Gastroesophageal sphincter (tissue), 4 donors: ENCODE measurements at regions not wholly inside any gene's neighbourhood (a gene's known extent, or its start where the extent isn't known, plus 50 kb on each side); places are given as distances from the start of the nearest gene placed in this dataset.

Source experiments
- ATAC-seq: fragments of 150-250 bp; one replicate; pipeline ENCODE4 v1.9.1; 2016; ENCODE audit warnings: mild to moderate bottlenecking, moderate library complexity
- H3K27ac ChIP-seq, 4 donors: fragments of 200-600 bp; sonication (generic) in 3 of 4; 1 replicate in 3 of 4; 2 replicates in 1 of 4; pipeline ENCODE4 v1.5.1; 2016 to 2019
- H3K27me3 ChIP-seq: fragments of 200-600 bp; sonication (generic); one replicate; pipeline ENCODE4 v1.5.1; 2019
- H3K36me3 ChIP-seq, 2 donors: fragments of 200-600 bp; sonication (generic); one replicate each; pipeline ENCODE4 v1.5.1; 2019; ENCODE audit warnings: control low read depth in 1 of 2
- H3K4me1 ChIP-seq, 3 donors: fragments of 200-600 bp; sonication (generic); 1 replicate in 2 of 3; 2 replicates in 1 of 3; pipeline ENCODE4 v1.5.1; 2016 to 2019; ENCODE audit warnings: control low read depth in 2 of 3
- H3K4me3 ChIP-seq, 2 donors: fragments of 200-600 bp; sonication (generic); one replicate each; pipeline ENCODE4 v1.5.1; 2019; ENCODE audit warnings: mild to moderate bottlenecking in 1 of 2, moderate library complexity in 1 of 2
- H3K9me3 ChIP-seq, 3 donors: fragments of 200-600 bp; sonication (generic); one replicate each; pipeline ENCODE4 v1.5.1; 2017 to 2019; ENCODE audit warnings: control low read depth in 2 of 3
- EP300 ChIP-seq: sonication (generic); formaldehyde crosslinking; IDR thresholded peaks from one replicate; pipeline ENCODE4 v1.6.1; 2017; ENCODE audit warnings: antibody characterized with exemption, mild to moderate bottlenecking
- POLR2A ChIP-seq, 2 donors: fragments of 450-650 bp; IDR thresholded peaks; one replicate each; pipeline ENCODE4 v1.6.1; 2017; ENCODE audit warnings: antibody characterized with exemption in 2 of 2, mild to moderate bottlenecking in 2 of 2, moderate library complexity in 1 of 2
- POLR2AphosphoS5 ChIP-seq: sonication (generic); formaldehyde crosslinking; IDR thresholded peaks from one replicate; pipeline ENCODE4 v1.6.1; 2017; ENCODE audit warnings: antibody characterized with exemption
- WGBS, 2 donors: methylation state at CpG; one replicate each; pipeline ENCODE4 v1.1.5; 2018; ENCODE audit warnings: low coverage in 1 of 2; 5-methylcytosine and 5-hydroxymethylcytosine counted together
- TF ChIP-seq, protein P1 (sequence below), 4 experiments: fragments of 200-600 bp in 2 of 4; fragments of 450-650 bp in 2 of 4; sonication (generic) in 1 of 4; IDR thresholded peaks; one replicate each; pipeline ENCODE4 v1.5.1; 2017 to 2019; ENCODE audit warnings: antibody characterized with exemption in 4 of 4, mild to moderate bottlenecking in 2 of 4, moderate library complexity in 2 of 4

GRCh38 chr2:82636402-82637020 is 1822.6 kb downstream of the SUCLG1 start:
- WGBS, 2 donors = 96 to 100% methylated on average over 3 of the region's 3 CpGs
- TF ChIP-seq, protein P1, sequence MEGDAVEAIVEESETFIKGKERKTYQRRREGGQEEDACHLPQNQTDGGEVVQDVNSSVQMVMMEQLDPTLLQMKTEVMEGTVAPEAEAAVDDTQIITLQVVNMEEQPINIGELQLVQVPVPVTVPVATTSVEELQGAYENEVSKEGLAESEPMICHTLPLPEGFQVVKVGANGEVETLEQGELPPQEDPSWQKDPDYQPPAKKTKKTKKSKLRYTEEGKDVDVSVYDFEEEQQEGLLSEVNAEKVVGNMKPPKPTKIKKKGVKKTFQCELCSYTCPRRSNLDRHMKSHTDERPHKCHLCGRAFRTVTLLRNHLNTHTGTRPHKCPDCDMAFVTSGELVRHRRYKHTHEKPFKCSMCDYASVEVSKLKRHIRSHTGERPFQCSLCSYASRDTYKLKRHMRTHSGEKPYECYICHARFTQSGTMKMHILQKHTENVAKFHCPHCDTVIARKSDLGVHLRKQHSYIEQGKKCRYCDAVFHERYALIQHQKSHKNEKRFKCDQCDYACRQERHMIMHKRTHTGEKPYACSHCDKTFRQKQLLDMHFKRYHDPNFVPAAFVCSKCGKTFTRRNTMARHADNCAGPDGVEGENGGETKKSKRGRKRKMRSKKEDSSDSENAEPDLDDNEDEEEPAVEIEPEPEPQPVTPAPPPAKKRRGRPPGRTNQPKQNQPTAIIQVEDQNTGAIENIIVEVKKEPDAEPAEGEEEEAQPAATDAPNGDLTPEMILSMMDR (IDR thresholded peaks at IDR 0.05) = no peak
- no peak for TF ChIP-seq POLR2AphosphoS5
- no peak for TF ChIP-seq EP300
- Histone ChIP-seq H3K36me3 (no peaks in the 10 kb centered on the region), H3K27me3 (no peaks in the 10 kb centered on the region), H3K4me1 (no peaks in the 10 kb centered on the region), H3K9me3 (no peaks in the 10 kb centered on the region), H3K27ac (no peak overlapping the region), H3K4me3 (no peak overlapping the region)
- ATAC-seq = no peak

DNA sequence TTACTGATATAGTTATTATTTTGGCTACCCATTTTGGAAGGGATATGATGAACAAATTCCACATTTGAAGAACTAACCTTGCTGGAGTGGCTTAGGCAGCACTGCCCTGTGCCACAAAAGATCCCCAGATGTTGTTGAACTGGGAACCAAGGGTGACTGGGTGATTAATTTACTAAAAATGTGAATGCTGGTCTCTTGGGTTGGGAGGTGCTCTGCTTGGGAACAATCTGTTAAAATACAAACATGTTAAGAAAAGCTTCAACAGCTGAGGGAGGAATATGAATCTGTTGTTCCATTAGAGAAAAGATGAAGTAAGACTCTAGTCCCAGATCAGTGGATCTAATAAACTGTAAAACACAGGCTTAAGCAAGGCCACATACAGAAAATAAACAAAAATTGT is 1860.1 kb downstream of the SUCLG1 start:
- H3K9me3 ChIP-seq = no peaks in the 10 kb centered on the region
- no peaks in the 10 kb centered on the region for H3K36me3 ChIP-seq
- no peak overlapping the region for H3K27ac ChIP-seq
- ATAC-seq = no peak
- H3K4me1 ChIP-seq = no peaks in the 10 kb centered on the region
- H3K27me3 ChIP-seq = no peaks in the 10 kb centered on the region
- no peak overlapping the region for H3K4me3 ChIP-seq
- TF ChIP-seq EP300 = no peak
- TF ChIP-seq POLR2A (IDR thresholded peaks at IDR 0.05) = no peak
- no peak for TF ChIP-seq POLR2AphosphoS5
- TF ChIP-seq, protein P1 (IDR thresholded peaks at IDR 0.05) = no peak

GRCh38 chr2:82596581-82596980 is 1862.5 kb downstream of the SUCLG1 start:
- ATAC-seq = no peak
- Histone ChIP-seq H3K4me1 (no peaks in the 10 kb centered on the region), H3K4me3 (no peak overlapping the region), H3K27ac (no peak overlapping the region), H3K36me3 (no peaks in the 10 kb centered on the region), H3K9me3 (no peaks in the 10 kb centered on the region), H3K27me3 (no peaks in the 10 kb centered on the region)
- TF ChIP-seq, protein P1 (IDR thresholded peaks at IDR 0.05) = no peak
- TF ChIP-seq POLR2A (IDR thresholded peaks at IDR 0.05) = no peak
- no peak for TF ChIP-seq EP300
- no peak for TF ChIP-seq POLR2AphosphoS5
- 73% methylated on average over 1 of the region's 1 CpG; no CpG with 5 or more reads in 1 of the 2 donors for WGBS, 2 donors

GRCh38 chr2:82591718-82592117 is 1867.4 kb downstream of the SUCLG1 start:
- H3K4me3 ChIP-seq = no peak overlapping the region
- 77 to 78% methylated on average over 3 of the region's 3 CpGs for WGBS, 2 donors
- H3K36me3 ChIP-seq = no peaks in the 10 kb centered on the region
- H3K27me3 ChIP-seq = no peaks in the 10 kb centered on the region
- TF ChIP-seq EP300 (no peak), POLR2A (IDR thresholded peaks at IDR 0.05) (no peak), POLR2AphosphoS5 (no peak)
- TF ChIP-seq, protein P1 (IDR thresholded peaks at IDR 0.05) = no peak
- H3K4me1 ChIP-seq = no peaks in the 10 kb centered on the region
- no peak for ATAC-seq
- H3K9me3 ChIP-seq = no peaks in the 10 kb centered on the region
- no peak overlapping the region for H3K27ac ChIP-seq

GRCh38 chr2:82576656-82577055 is 1882.4 kb downstream of the SUCLG1 start:
- Histone ChIP-seq H3K27me3 (no peaks in the 10 kb centered on the region), H3K4me1 (no peaks in the 10 kb centered on the region), H3K4me3 (no peak overlapping the region), H3K27ac (no peak overlapping the region), H3K9me3 (peaks cover 0 to 10% (median 0%) of the 10 kb centered on the region in 3 donors), H3K36me3 (no peaks in the 10 kb centered on the region)
- TF ChIP-seq EP300 = no peak
- TF ChIP-seq POLR2A (IDR thresholded peaks at IDR 0.05) = no peak
- TF ChIP-seq, protein P1 (IDR thresholded peaks at IDR 0.05) = no peak
- no peak for TF ChIP-seq POLR2AphosphoS5
- no peak for ATAC-seq
